HL-60 (cell line): ENCODE measurements at regions not wholly inside any gene's neighbourhood (a gene's known extent, or its start where the extent isn't known, plus 50 kb on each side); places are given as distances from the start of the nearest gene placed in this dataset.

ENCODE experiments used
- DNase-seq, 2 experiments: peaks; one replicate each; pipeline ENCODE4 v3.0.0-alpha.2; 2010 to 2020; ENCODE audit warnings: low read depth in 1 of 2, low spot score in 1 of 2
- H3K27ac ChIP-seq: fragments of 250-450 bp; sonication (Bioruptor Pico); replicated peaks from 2 replicates; pipeline ENCODE4 v1.5.1; 2020; ENCODE audit warnings: mild to moderate bottlenecking, moderate library complexity
- H3K27me3 ChIP-seq: fragments of 250-450 bp; sonication (Bioruptor Pico); 2 replicates; pipeline ENCODE4 v1.5.1; 2021; ENCODE audit warnings: mild to moderate bottlenecking, moderate library complexity; ENCODE audit not compliant: insufficient read depth, poor library complexity, severe bottlenecking
- H3K4me3 ChIP-seq: replicated peaks from 2 replicates; pipeline ENCODE4 v1.5.1; 2011; ENCODE audit warnings: mild to moderate bottlenecking, control low read depth, low read length; ENCODE audit not compliant: insufficient read depth
- GABPA ChIP-seq: IDR thresholded peaks from 2 replicates; pipeline ENCODE4 v1.6.1; 2012; ENCODE audit warnings: low read depth
- POLR2AphosphoS5 ChIP-seq: IDR thresholded peaks from 2 replicates; pipeline ENCODE4 v1.6.1; 2012; ENCODE audit warnings: low read depth
- REST ChIP-seq: IDR thresholded peaks from 2 replicates; pipeline ENCODE4 v1.6.1; 2012; ENCODE audit warnings: low read depth; ENCODE audit not compliant: insufficient replicate concordance
- SPI1 ChIP-seq: IDR thresholded peaks from 2 replicates; pipeline ENCODE4 v1.6.1; 2012; ENCODE audit warnings: low read depth, mild to moderate bottlenecking, borderline replicate concordance
- TF ChIP-seq, protein P1 (sequence below): IDR thresholded peaks from one replicate; pipeline ENCODE4 v1.5.1; 2011; ENCODE audit warnings: low read length, control low read depth, inconsistent platforms; ENCODE audit not compliant: insufficient read depth

DNA sequence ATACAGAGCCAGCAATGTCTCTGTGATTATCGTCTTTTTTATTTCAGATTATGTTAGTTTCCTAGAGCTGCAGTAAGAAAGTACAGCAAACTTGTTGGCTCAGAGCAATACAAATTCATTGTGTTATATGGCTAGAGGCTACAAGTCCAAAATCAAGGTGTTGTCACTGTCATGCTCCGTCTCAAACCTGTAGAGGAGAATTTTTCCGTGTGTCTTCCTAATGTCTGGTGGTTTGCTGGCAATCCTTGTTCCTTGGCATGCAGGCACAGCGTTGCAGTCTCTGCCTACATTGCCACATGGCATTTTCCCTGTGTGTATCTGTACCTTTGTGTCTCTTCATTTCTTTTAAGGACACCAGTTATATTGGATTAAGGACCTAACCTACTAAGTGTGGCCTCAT lies 244.4 kb downstream of the LRRIQ3 start:
- H3K4me3 ChIP-seq, result no peak overlapping the region
- H3K27ac ChIP-seq, result no peak overlapping the region
- TF ChIP-seq POLR2AphosphoS5 (no peak), GABPA (no peak), REST (no peak), SPI1 (no peak)
- TF ChIP-seq, protein P1, sequence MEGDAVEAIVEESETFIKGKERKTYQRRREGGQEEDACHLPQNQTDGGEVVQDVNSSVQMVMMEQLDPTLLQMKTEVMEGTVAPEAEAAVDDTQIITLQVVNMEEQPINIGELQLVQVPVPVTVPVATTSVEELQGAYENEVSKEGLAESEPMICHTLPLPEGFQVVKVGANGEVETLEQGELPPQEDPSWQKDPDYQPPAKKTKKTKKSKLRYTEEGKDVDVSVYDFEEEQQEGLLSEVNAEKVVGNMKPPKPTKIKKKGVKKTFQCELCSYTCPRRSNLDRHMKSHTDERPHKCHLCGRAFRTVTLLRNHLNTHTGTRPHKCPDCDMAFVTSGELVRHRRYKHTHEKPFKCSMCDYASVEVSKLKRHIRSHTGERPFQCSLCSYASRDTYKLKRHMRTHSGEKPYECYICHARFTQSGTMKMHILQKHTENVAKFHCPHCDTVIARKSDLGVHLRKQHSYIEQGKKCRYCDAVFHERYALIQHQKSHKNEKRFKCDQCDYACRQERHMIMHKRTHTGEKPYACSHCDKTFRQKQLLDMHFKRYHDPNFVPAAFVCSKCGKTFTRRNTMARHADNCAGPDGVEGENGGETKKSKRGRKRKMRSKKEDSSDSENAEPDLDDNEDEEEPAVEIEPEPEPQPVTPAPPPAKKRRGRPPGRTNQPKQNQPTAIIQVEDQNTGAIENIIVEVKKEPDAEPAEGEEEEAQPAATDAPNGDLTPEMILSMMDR, result no peak
- no peak for DNase-seq
- no peaks in the 10 kb centered on the region for H3K27me3 ChIP-seq

DNA sequence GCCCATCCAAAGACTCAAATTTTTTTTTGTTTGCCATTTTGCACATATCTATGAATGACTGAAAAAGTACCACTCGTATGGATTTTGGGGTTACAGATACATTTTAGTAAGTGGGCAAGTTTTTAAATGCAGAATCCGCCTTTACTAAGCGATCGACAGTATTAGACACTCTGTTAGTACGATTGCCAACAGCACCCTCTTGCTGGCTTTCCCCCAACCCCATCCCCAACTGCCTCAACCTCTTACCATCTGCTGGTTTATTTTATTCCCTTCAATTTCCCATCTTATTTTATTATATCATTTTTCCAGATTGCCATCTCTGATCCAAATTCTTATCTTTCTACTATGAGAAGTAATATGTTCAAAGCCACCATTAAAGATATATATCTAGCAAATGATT lies 244.8 kb downstream of the LRRIQ3 start:
- Histone ChIP-seq H3K4me3 (no peak overlapping the region), H3K27ac (no peak overlapping the region), H3K27me3 (no peaks in the 10 kb centered on the region)
- TF ChIP-seq SPI1 (no peak), GABPA (no peak), REST (no peak), POLR2AphosphoS5 (no peak)
- TF ChIP-seq, protein P1, result no peak
- no peak for DNase-seq

- no peak for DNase-seq
- H3K27ac ChIP-seq, result no peak overlapping the region
- H3K27me3 ChIP-seq, result no peaks in the 10 kb centered on the region
Observed at GRCh38 chr1:73948055-73948454, 249.9 kb downstream of the LRRIQ3 start.

More at GRCh38 chr1:73948055-73948454, 249.9 kb downstream of the LRRIQ3 start:
- TF ChIP-seq SPI1 (no peak), POLR2AphosphoS5 (no peak), GABPA (no peak), REST (no peak)
- TF ChIP-seq, protein P1, result no peak
- no peak overlapping the region for H3K4me3 ChIP-seq
